ENCODE measurements at regions not wholly inside any gene's neighbourhood (a gene's known extent, or its start where the extent isn't known, plus 50 kb on each side); places are given as distances from the start of the nearest gene placed in this dataset.
"Not testable (repeated sequence)": the region's sequence is repeated elsewhere in the genome, so short reads cannot be mapped to it uniquely, and the experiment has no call there.

DNA sequence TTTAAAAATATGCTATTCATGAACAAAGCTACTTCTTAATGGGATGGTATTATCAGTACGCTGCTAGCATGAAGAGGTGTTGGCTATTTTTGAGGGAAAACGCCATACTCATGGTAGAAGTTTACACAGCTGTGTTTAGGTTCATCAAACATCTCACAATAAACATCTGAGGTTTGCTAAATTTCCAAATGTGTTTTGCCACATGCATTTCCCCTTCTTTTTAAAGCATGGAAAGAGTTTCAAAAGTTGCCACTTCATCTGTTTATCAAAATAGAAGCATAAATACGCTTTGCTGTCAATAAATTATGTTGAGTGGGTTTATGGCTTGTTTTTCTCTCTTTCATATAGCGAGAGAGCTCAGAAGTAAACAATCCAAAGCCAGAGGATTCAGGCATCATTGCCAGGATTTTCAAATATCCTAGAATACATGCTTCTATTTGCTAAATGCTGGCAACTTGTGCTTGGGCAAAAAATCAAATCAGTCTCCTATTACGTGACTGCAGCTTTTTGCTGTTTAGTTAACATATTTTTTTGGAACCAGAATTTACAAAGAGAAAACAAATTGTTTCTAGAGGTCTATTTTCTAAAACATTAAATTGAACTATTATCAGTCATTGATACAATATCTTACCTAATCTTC, 1919.9 kb upstream of the LRRTM1 start:
- Histone ChIP-seq H3K36me3 (no peaks in the 10 kb centered on the region), H3K27ac (no peak overlapping the region), H3K27me3 (ENCODE audit: low read depth) (no peaks in the 10 kb centered on the region), H3K4me3 (no peak overlapping the region), H3K9me3 (peaks cover 8% of the 10 kb centered on the region), H3K4me1 (no peaks in the 10 kb centered on the region)
- ATAC-seq (no peak), DNase-seq (no peak)
- TF ChIP-seq, protein P1, sequence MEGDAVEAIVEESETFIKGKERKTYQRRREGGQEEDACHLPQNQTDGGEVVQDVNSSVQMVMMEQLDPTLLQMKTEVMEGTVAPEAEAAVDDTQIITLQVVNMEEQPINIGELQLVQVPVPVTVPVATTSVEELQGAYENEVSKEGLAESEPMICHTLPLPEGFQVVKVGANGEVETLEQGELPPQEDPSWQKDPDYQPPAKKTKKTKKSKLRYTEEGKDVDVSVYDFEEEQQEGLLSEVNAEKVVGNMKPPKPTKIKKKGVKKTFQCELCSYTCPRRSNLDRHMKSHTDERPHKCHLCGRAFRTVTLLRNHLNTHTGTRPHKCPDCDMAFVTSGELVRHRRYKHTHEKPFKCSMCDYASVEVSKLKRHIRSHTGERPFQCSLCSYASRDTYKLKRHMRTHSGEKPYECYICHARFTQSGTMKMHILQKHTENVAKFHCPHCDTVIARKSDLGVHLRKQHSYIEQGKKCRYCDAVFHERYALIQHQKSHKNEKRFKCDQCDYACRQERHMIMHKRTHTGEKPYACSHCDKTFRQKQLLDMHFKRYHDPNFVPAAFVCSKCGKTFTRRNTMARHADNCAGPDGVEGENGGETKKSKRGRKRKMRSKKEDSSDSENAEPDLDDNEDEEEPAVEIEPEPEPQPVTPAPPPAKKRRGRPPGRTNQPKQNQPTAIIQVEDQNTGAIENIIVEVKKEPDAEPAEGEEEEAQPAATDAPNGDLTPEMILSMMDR (IDR thresholded peaks at IDR 0.05), result no peak
- intact Hi-C loops (cut with DNase I), result no loop called here

DNA sequence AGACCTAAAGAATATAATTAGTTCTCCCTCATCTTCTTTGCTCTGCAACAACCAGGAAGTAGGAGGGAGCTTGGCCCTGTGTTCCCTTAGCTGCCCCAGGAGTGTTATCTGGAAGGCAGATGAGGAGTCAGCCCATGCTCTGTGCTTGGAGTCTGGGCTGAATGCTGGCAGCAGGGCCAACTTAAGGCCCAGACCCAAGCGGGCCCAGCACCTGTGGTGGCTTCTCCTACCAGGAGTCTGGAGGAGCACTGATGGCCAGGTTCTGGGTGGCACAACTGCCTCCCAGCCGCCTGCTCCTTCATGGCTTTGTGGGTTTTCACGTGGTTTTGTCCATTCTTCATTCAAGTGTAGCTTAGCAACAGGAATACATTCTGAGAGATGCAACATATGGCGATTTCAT, 1910.7 kb upstream of the LRRTM1 start:
- Histone ChIP-seq H3K4me3 (no peak overlapping the region), H3K4me1 (no peaks in the 10 kb centered on the region), H3K27ac (no peak overlapping the region), H3K36me3 (no peaks in the 10 kb centered on the region), H3K27me3 (ENCODE audit: low read depth) (no peaks in the 10 kb centered on the region), H3K9me3 (no peaks in the 10 kb centered on the region)
- ATAC-seq (no peak), DNase-seq (no peak)
- TF ChIP-seq, protein P1 (IDR thresholded peaks at IDR 0.05), result no peak
- intact Hi-C loops (cut with DNase I), result no loop called here

DNA sequence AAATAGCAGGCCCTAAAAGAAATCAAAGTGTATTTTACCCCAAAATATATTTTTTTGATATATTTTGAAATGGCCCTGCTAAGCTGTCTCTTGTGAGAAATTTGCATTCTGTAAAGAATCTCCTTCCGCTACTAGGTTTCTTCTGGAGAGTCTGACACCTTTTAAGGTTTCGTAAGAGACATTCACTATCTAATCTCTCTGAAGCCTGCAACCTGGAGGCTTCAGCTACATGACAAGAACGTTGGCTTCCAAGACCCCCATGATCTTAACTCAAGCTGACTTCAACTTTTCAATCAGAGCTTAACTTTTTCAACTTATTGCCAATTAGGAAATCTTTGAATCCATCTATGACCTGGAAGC, 1894.9 kb upstream of the LRRTM1 start:
- ATAC-seq (no peak), DNase-seq (no peak)
- Histone ChIP-seq H3K36me3 (no peaks in the 10 kb centered on the region), H3K27ac (no peak overlapping the region), H3K9me3 (no peaks in the 10 kb centered on the region), H3K4me3 (no peak overlapping the region), H3K27me3 (ENCODE audit: low read depth) (no peaks in the 10 kb centered on the region), H3K4me1 (no peaks in the 10 kb centered on the region)
- intact Hi-C loops (cut with DNase I), result no loop called here
- TF ChIP-seq, protein P1 (IDR thresholded peaks at IDR 0.05), result no peak

DNA sequence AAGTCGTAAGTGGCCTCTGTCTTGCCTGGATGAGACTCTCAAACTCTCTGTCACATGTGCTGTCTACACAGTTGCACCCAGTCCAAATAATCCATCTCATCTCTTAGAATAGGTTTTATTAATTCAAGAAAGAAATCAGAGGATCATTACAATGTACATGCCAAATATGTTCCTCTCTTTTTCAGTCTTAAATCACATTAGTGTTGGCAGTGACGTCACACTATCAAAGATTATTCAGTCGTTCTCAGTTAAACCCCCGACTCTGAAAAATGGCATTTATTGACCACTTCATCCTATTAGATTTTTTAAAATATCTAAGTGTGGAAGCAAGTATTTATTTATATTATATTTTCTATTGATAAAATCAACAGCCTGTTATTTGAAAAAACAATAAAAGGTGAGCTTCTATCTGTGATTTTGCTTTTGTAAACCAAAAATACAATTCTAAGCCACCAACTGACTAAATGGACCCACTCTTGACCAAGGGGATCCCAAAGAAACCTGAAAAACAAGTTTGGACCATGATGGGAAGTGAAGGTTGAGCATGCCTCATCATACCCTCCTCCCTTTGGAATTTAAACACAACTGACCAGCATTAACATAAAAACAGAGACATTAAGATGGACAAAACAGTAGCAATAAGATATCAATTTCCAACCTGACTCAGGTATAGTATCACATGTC, 1894.4 kb upstream of the LRRTM1 start:
- Histone ChIP-seq H3K36me3 (no peaks in the 10 kb centered on the region), H3K9me3 (no peaks in the 10 kb centered on the region), H3K27ac (no peak overlapping the region), H3K4me1 (no peaks in the 10 kb centered on the region), H3K27me3 (ENCODE audit: low read depth) (no peaks in the 10 kb centered on the region), H3K4me3 (no peak overlapping the region)
- TF ChIP-seq, protein P1 (IDR thresholded peaks at IDR 0.05), result no peak
- DNase-seq (no peak), ATAC-seq (no peak)
- intact Hi-C loops (cut with DNase I), result no loop called here

DNA sequence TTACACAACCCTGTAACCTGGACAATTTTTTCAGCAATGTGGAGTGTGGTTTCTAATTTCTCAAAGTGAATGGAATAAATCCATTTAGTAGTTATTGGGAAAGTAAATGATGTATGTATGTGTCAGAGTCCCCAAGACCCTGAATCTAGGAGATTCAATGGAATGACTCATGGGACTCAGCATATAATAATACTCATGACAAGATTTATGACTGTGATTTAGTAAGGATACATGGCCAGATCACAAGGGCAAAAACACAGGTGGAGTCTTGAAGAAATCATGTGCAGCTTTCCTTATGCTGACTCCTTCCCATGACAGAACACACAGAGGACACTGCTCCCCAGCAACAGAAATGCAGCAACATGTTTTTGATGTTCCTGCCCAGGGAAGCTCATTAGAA, 1877.7 kb upstream of the LRRTM1 start:
- Histone ChIP-seq H3K36me3 (no peaks in the 10 kb centered on the region), H3K4me1 (no peaks in the 10 kb centered on the region), H3K9me3 (no peaks in the 10 kb centered on the region), H3K27ac (no peak overlapping the region), H3K4me3 (no peak overlapping the region), H3K27me3 (ENCODE audit: low read depth) (no peaks in the 10 kb centered on the region)
- intact Hi-C loops (cut with DNase I), result no loop called here
- TF ChIP-seq, protein P1 (IDR thresholded peaks at IDR 0.05), result no peak
- DNase-seq (no peak), ATAC-seq (no peak)

DNA sequence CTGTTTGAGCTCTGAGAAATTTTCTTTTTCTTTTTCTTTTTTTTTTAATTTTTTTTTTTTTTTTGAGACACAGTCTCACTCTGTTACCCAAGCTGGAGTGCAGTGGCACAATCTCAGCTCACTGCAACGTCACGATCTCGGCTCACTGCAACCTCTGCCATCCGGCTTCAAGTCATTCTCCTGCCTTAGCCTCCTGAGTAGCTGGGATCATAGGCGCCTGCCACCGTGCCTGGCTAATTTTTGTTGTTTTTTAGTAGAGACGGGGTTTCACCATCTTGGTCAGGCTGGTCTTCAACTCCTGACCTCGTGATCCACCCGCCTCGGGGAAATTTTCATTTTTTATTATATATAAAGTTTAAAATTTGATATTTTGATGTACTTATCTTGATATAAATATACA, 1870.7 kb upstream of the LRRTM1 start:
- H3K27ac ChIP-seq; H3K9me3 ChIP-seq; DNase-seq; H3K27me3 ChIP-seq (ENCODE audit: low read depth); H3K4me3 ChIP-seq; H3K4me1 ChIP-seq; ATAC-seq; intact Hi-C loops (cut with DNase I); H3K36me3 ChIP-seq: not testable (repeated sequence)
